Vagina (tissue), 2 donors: ENCODE measurements at regions not wholly inside any gene's neighbourhood (a gene's known extent, or its start where the extent isn't known, plus 50 kb on each side); places are given as distances from the start of the nearest gene placed in this dataset.
"Not testable (repeated sequence)": the region's sequence is repeated elsewhere in the genome, so short reads cannot be mapped to it uniquely, and the experiment has no call there.

Source experiments
- DNase-seq, 2 donors: peaks; one replicate each; pipeline ENCODE4 v3.0.0-alpha.2; 2017; ENCODE audit errors: extremely low spot score in 2 of 2
- H3K27ac ChIP-seq: fragments of 200-600 bp; sonication (generic); one replicate; pipeline ENCODE4 v1.5.1; 2019
- H3K27me3 ChIP-seq: fragments of 200-600 bp; sonication (generic); one replicate; pipeline ENCODE4 v1.5.1; 2019
- H3K36me3 ChIP-seq, 2 donors: fragments of 200-600 bp; sonication (generic); one replicate each; pipeline ENCODE4 v1.5.1; 2017 to 2019
- H3K4me1 ChIP-seq: fragments of 200-600 bp; sonication (generic); one replicate; pipeline ENCODE4 v1.5.1; 2019
- H3K4me3 ChIP-seq, 2 donors: fragments of 200-600 bp; sonication (generic); 1 replicate in 1 of 2; 2 replicates in 1 of 2; pipeline ENCODE4 v1.5.1; 2016 to 2019
- H3K9me3 ChIP-seq: fragments of 200-600 bp; sonication (generic); one replicate; pipeline ENCODE4 v1.5.1; 2019
- POLR2A ChIP-seq, 2 donors: fragments of 450-650 bp; IDR thresholded peaks; one replicate each; pipeline ENCODE4 v1.6.1; 2017; ENCODE audit warnings: antibody characterized with exemption in 2 of 2, mild to moderate bottlenecking in 2 of 2, moderate library complexity in 2 of 2
- POLR2AphosphoS5 ChIP-seq, 2 donors: sonication (generic); formaldehyde crosslinking; IDR thresholded peaks; one replicate each; pipeline ENCODE4 v1.9.0; 2017; ENCODE audit warnings: antibody characterized with exemption in 2 of 2, mild to moderate bottlenecking in 2 of 2, low read depth in 1 of 2; ENCODE audit not compliant: insufficient read depth in 1 of 2
- intact Hi-C: fragments of 100-400 bp; cut with DNase I; formaldehyde crosslinking; loops from one replicate; pipeline ENCODE4 v1.15.1; 2023
- TF ChIP-seq, protein P1 (sequence below), 3 experiments: fragments of 450-650 bp in 2 of 3; fragments of 200-600 bp in 1 of 3; sonication (generic) in 1 of 3; IDR thresholded peaks; one replicate each; pipeline ENCODE4 v1.5.1; 2017 to 2019; ENCODE audit warnings: antibody characterized with exemption in 3 of 3, mild to moderate bottlenecking in 2 of 3, moderate library complexity in 2 of 3

DNA sequence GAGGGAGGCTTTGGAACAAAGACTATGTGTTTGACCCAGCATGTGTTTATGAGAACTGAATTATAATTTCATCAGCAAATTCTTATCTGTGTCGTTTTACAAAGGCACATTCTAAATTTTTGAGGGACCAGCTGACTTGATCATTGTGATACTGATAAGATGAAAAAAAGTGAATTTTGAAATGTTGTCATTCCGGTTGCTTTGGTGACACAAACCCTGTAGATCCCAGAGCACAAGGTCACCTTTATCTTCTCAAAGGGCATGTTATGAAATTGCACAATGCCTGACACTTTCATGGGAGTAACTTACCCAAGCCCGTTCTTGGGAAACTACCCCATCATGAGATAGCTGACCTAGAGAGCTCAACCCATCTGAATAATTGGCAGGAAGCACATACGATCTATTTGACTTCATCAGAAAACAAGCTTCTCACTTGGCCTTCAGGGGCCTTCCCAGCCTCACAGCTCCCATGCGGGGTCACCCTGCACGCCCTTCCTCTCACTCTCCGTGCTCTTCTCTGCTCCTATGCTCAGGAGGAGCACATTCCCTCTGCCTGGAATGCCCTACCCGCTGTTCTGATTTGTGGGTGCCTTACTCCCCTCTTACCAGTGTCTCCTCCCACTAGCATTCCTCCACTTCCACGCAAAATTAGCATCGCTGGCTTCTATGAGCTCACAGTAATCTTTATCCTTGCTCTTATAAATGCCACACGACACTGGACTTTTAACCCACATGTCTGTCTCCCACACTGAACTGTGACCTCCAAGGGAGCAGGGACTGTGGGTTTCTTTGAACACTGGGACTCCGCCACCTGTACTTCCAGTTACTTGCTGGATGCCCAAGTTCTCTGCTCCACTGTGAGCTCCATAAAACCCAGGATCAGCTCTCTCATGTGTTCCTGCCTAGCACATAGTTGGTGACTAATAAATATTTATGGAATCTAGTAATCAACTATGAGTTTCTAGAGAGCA, 555.8 kb upstream of the ID2 start:
- Histone ChIP-seq H3K4me3 (no peak overlapping the region), H3K27me3 (no peaks in the 10 kb centered on the region), H3K9me3 (no peaks in the 10 kb centered on the region), H3K27ac (no peak overlapping the region), H3K36me3 (no peaks in the 10 kb centered on the region), H3K4me1 (peaks cover 26% of the 10 kb centered on the region)
- intact Hi-C loops = no loop called here
- no peak for DNase-seq
- TF ChIP-seq, protein P1, sequence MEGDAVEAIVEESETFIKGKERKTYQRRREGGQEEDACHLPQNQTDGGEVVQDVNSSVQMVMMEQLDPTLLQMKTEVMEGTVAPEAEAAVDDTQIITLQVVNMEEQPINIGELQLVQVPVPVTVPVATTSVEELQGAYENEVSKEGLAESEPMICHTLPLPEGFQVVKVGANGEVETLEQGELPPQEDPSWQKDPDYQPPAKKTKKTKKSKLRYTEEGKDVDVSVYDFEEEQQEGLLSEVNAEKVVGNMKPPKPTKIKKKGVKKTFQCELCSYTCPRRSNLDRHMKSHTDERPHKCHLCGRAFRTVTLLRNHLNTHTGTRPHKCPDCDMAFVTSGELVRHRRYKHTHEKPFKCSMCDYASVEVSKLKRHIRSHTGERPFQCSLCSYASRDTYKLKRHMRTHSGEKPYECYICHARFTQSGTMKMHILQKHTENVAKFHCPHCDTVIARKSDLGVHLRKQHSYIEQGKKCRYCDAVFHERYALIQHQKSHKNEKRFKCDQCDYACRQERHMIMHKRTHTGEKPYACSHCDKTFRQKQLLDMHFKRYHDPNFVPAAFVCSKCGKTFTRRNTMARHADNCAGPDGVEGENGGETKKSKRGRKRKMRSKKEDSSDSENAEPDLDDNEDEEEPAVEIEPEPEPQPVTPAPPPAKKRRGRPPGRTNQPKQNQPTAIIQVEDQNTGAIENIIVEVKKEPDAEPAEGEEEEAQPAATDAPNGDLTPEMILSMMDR (IDR thresholded peaks at IDR 0.05) = no peak
- TF ChIP-seq POLR2A (IDR thresholded peaks at IDR 0.05) = no peak
- TF ChIP-seq POLR2AphosphoS5 (IDR thresholded peaks at IDR 0.05; ENCODE audit: insufficient read depth in 1 of 2, low read depth in 1 of 2) = no peak

DNA sequence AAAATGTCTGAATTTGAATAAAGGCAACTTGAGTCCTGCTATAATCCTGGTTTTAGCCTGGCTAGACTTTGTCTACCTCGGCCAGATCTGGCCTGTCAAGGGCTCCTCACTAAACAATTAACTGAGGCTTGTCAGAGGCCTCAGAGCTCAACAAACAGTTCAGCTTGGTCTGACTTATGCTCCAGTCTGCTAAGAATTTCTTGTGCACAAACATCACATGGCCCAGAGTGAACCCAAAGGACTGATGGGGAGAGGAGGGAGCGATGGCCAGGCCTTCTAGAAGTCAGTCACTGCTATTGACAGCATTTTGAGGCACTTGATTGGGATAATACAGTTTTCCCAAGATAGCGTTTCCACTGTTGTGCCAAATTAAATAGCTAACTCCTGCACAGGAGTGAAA, 555.1 kb upstream of the ID2 start:
- TF ChIP-seq POLR2A (IDR thresholded peaks at IDR 0.05) (no peak), POLR2AphosphoS5 (IDR thresholded peaks at IDR 0.05; ENCODE audit: insufficient read depth in 1 of 2, low read depth in 1 of 2) (no peak)
- TF ChIP-seq, protein P1 (IDR thresholded peaks at IDR 0.05) = no peak
- intact Hi-C loops = no loop called here
- Histone ChIP-seq H3K36me3 (no peaks in the 10 kb centered on the region), H3K4me3 (no peak overlapping the region), H3K27ac (no peak overlapping the region), H3K9me3 (no peaks in the 10 kb centered on the region), H3K4me1 (peaks cover 21% of the 10 kb centered on the region), H3K27me3 (no peaks in the 10 kb centered on the region)
- no peak for DNase-seq

DNA sequence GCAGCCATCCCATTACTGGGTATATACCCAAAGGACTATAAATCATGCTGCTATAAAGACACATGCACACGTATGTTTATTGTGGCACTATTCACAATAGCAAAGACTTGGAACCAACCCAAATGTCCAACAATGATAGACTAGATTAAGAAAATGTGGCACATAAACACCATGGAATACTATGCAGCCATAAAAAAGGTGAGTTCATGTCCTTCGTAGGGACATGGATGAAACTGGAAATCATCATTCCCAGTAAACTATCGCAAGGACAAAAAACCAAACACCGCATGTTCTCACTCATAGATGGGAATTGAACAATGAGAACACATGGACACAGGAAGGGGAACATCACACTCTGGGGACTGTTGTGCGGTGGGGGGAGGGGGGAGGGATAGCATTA, 550.4 kb upstream of the ID2 start:
- DNase-seq, H3K36me3 ChIP-seq, intact Hi-C loops, H3K9me3 ChIP-seq, H3K27me3 ChIP-seq, H3K4me3 ChIP-seq, H3K4me1 ChIP-seq, H3K27ac ChIP-seq: not testable (repeated sequence)

DNA sequence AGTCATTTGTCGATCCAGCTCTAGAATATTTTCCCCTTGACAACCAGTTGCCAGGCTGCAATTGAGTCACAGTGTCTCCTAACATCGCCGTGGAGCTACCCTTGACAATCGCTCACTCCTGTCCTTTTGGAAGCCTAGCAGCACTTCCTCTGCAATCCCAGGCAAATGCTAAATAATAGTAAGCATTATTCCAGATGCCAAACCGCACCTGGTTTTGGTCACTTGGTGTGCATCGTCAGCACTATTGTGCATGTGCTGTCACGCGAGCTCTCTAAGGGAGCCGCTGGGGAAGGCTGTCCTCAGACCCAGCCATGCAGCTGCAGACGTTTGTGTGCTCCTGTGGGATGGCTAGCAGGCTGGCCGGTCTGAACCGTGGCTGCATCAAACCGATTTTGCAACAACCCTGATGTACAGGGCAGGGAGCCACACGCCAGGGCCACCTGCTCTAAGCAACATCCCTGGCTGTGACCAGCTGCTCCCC, 549.5 kb upstream of the ID2 start:
- Histone ChIP-seq H3K27ac (no peak overlapping the region), H3K27me3 (no peaks in the 10 kb centered on the region), H3K9me3 (no peaks in the 10 kb centered on the region), H3K36me3 (no peaks in the 10 kb centered on the region), H3K4me3 (no peak overlapping the region), H3K4me1 (peaks cover 7% of the 10 kb centered on the region)
- intact Hi-C loops = no loop called here
- no peak for DNase-seq
- TF ChIP-seq POLR2A (IDR thresholded peaks at IDR 0.05) = no peak
- no peak for TF ChIP-seq POLR2AphosphoS5 (IDR thresholded peaks at IDR 0.05; ENCODE audit: insufficient read depth in 1 of 2, low read depth in 1 of 2)
- TF ChIP-seq, protein P1 (IDR thresholded peaks at IDR 0.05) = no peak

DNA sequence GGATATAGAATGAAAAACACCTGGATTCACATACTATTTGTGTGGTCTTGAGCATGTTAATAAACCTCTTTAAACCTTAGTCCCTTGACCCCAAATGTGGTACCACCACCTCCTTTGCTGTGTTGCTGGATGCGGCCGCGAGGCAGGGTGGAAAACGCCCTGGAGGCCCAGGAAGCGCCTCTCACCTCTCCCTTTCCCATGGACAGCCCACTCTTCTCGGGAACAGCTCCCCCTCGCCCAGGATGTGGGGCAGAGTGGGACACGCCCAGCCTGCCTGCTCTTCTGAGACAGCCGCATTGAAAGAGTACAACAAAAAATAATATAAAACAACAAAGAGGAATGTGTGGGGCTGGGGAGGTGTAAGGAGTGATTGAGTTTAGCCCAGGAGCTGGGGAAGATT, 549.0 kb upstream of the ID2 start:
- Histone ChIP-seq H3K9me3 (no peaks in the 10 kb centered on the region), H3K4me3 (no peak overlapping the region), H3K4me1 (peaks cover 7% of the 10 kb centered on the region), H3K27ac (no peak overlapping the region), H3K27me3 (no peaks in the 10 kb centered on the region), H3K36me3 (no peaks in the 10 kb centered on the region)
- DNase-seq = no peak
- no peak for TF ChIP-seq POLR2AphosphoS5 (IDR thresholded peaks at IDR 0.05; ENCODE audit: insufficient read depth in 1 of 2, low read depth in 1 of 2)
- TF ChIP-seq POLR2A (IDR thresholded peaks at IDR 0.05) = no peak
- TF ChIP-seq, protein P1 (IDR thresholded peaks at IDR 0.05) = no peak
- intact Hi-C loops = no loop called here
